ENCODE measurements at regions not wholly inside any gene's neighbourhood (a gene's known extent, or its start where the extent isn't known, plus 50 kb on each side); places are given as distances from the start of the nearest gene placed in this dataset.

DNA sequence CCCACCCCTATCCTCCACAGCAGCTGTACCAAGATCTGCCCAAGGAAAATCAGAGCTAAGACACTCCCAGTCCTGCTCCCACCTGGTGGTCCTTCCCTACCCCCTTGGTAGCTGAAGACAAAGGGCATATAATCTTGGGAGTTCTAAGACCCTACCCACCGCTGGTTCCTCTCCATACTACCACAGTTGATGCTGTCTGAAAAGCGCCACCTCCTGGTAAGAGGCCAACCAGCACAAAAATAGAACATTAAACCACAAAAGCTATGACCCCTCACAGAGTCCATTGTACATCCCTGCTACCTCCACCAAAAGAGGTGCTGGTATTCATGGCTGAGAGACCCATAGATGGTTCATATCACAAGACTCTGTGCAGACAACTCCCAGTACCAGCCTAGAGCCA is 161.5 kb upstream of the ARHGAP42 start:
- TF ChIP-seq, protein P1, sequence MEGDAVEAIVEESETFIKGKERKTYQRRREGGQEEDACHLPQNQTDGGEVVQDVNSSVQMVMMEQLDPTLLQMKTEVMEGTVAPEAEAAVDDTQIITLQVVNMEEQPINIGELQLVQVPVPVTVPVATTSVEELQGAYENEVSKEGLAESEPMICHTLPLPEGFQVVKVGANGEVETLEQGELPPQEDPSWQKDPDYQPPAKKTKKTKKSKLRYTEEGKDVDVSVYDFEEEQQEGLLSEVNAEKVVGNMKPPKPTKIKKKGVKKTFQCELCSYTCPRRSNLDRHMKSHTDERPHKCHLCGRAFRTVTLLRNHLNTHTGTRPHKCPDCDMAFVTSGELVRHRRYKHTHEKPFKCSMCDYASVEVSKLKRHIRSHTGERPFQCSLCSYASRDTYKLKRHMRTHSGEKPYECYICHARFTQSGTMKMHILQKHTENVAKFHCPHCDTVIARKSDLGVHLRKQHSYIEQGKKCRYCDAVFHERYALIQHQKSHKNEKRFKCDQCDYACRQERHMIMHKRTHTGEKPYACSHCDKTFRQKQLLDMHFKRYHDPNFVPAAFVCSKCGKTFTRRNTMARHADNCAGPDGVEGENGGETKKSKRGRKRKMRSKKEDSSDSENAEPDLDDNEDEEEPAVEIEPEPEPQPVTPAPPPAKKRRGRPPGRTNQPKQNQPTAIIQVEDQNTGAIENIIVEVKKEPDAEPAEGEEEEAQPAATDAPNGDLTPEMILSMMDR (IDR thresholded peaks at IDR 0.05), result peak in 1 of 7 experiments; percentile 9
- TF ChIP-seq POLR2A (IDR thresholded peaks at IDR 0.05), result no peak
